Epithelial cell of esophagus (primary cell): ENCODE measurements at regions not wholly inside any gene's neighbourhood (a gene's known extent, or its start where the extent isn't known, plus 50 kb on each side); places are given as distances from the start of the nearest gene placed in this dataset.

Source experiments
- DNase-seq: peaks from one replicate; pipeline ENCODE4 v3.0.0; 2010; ENCODE audit warnings: low read depth
- H3K4me3 ChIP-seq: 2 replicates; pipeline ENCODE4 v1.5.1; 2011; ENCODE audit warnings: mild to moderate bottlenecking, low read length, control low read depth
- CTCF ChIP-seq: IDR thresholded peaks from 2 replicates; pipeline ENCODE4 v1.5.1; 2011; ENCODE audit warnings: low read depth, mild to moderate bottlenecking, low read length, control low read depth, inconsistent platforms; ENCODE audit not compliant: insufficient read depth; ENCODE audit errors: missing control alignments

GRCh38 chr15:96403932-96404331 is 73.4 kb downstream of the NR2F2 start:
- no peak for TF ChIP-seq CTCF
- DNase-seq = no peak
- no peak overlapping the region for H3K4me3 ChIP-seq

GRCh38 chr15:96404560-96404959 is 74.1 kb downstream of the NR2F2 start:
- no peak for DNase-seq
- no peak for TF ChIP-seq CTCF
- no peak overlapping the region for H3K4me3 ChIP-seq

GRCh38 chr15:96406291-96406690 is 75.8 kb downstream of the NR2F2 start:
- TF ChIP-seq CTCF = no peak
- no peak for DNase-seq
- no peak overlapping the region for H3K4me3 ChIP-seq

- DNase-seq = no peak
- no peak for TF ChIP-seq CTCF
- H3K4me3 ChIP-seq = no peak overlapping the region
Observed at GRCh38 chr15:96406701-96407100, 76.2 kb downstream of the NR2F2 start.

GRCh38 chr15:96407482-96407881 is 77.0 kb downstream of the NR2F2 start:
- H3K4me3 ChIP-seq = no peak overlapping the region
- TF ChIP-seq CTCF = no peak
- DNase-seq = no peak

- no peak for DNase-seq
- no peak overlapping the region for H3K4me3 ChIP-seq
- TF ChIP-seq CTCF = no peak
Observed at GRCh38 chr15:96408591-96409183, 78.2 kb downstream of the NR2F2 start.
